HG02759 (cell line): ENCODE measurements at regions not wholly inside any gene's neighbourhood (a gene's known extent, or its start where the extent isn't known, plus 50 kb on each side); places are given as distances from the start of the nearest gene placed in this dataset.
"Not testable (repeated sequence)": the region's sequence is repeated elsewhere in the genome, so short reads cannot be mapped to it uniquely, and the experiment has no call there.

Source experiments
- ATAC-seq: cut with Tn5 transposase; IDR thresholded peaks from one replicate; pipeline ENCODE4 v1.9.1; 2021; ENCODE audit warnings: mild to moderate bottlenecking, moderate library complexity; ENCODE audit not compliant: unreplicated experiment

- no peak for ATAC-seq
These were observed 542.1 kb downstream of the XYLT1 start for GRCh38 chr16:16928532-16929109.

GRCh38 chr16:16930309-16931000 lies 540.3 kb downstream of the XYLT1 start:
- ATAC-seq: no peak

GRCh38 chr16:16933861-16934260 lies 536.9 kb downstream of the XYLT1 start:
- no peak for ATAC-seq

- ATAC-seq: no peak
These were observed 536.1 kb downstream of the XYLT1 start for GRCh38 chr16:16934660-16935059.

GRCh38 chr16:16935909-16936308 lies 534.9 kb downstream of the XYLT1 start:
- ATAC-seq: not testable (repeated sequence)

GRCh38 chr16:16937576-16937975 lies 533.2 kb downstream of the XYLT1 start:
- ATAC-seq: no peak

GRCh38 chr16:16938009-16938408 lies 532.8 kb downstream of the XYLT1 start:
- ATAC-seq: no peak

- ATAC-seq: no peak
These were observed 531.8 kb downstream of the XYLT1 start for GRCh38 chr16:16938980-16939379.

- ATAC-seq: no peak
These were observed 530.4 kb downstream of the XYLT1 start for GRCh38 chr16:16940351-16940750.

- not testable (repeated sequence) for ATAC-seq
These were observed 527.9 kb downstream of the XYLT1 start for GRCh38 chr16:16942849-16943248.

- ATAC-seq: no peak
These were observed 525.6 kb downstream of the XYLT1 start for GRCh38 chr16:16945207-16945606.

- ATAC-seq: no peak
These were observed 514.4 kb downstream of the XYLT1 start for GRCh38 chr16:16956376-16956775.

GRCh38 chr16:16960785-16961184 lies 510.0 kb downstream of the XYLT1 start:
- ATAC-seq: no peak

GRCh38 chr16:16966439-16966838 lies 504.3 kb downstream of the XYLT1 start:
- no peak for ATAC-seq

GRCh38 chr16:16971042-16971441 lies 499.7 kb downstream of the XYLT1 start:
- no peak for ATAC-seq

- no peak for ATAC-seq
These were observed 497.9 kb downstream of the XYLT1 start for GRCh38 chr16:16972831-16973230.

- no peak for ATAC-seq
These were observed 496.8 kb downstream of the XYLT1 start for GRCh38 chr16:16973707-16974591.

- no peak for ATAC-seq
These were observed 488.1 kb downstream of the XYLT1 start for GRCh38 chr16:16982614-16983013.

GRCh38 chr16:16983582-16983981 lies 487.2 kb downstream of the XYLT1 start:
- no peak for ATAC-seq

- not testable (repeated sequence) for ATAC-seq
These were observed 486.7 kb downstream of the XYLT1 start for GRCh38 chr16:16984091-16984490.

- no peak for ATAC-seq
These were observed 485.1 kb downstream of the XYLT1 start for GRCh38 chr16:16985707-16986106.

GRCh38 chr16:16988963-16989362 lies 481.8 kb downstream of the XYLT1 start:
- ATAC-seq: no peak
